PFSK-1 (cell line): ENCODE measurements at regions not wholly inside any gene's neighbourhood (a gene's known extent, or its start where the extent isn't known, plus 50 kb on each side); places are given as distances from the start of the nearest gene placed in this dataset.

Experiments used
- FOXP2 ChIP-seq: optimal IDR thresholded peaks from 2 replicates; pipeline ENCODE3; 2011; ENCODE audit warnings: borderline replicate concordance, control low read depth, inconsistent platforms; ENCODE audit not compliant: insufficient read depth; ENCODE audit errors: extremely low read length, extremely low read depth
- POLR2AphosphoS5 ChIP-seq: IDR thresholded peaks from 2 replicates; pipeline ENCODE4 v1.6.1; 2012; ENCODE audit warnings: low read depth, mild to moderate bottlenecking, control low read depth, low read length, moderate library complexity
- REST ChIP-seq, 2 experiments: IDR thresholded peaks; 2 replicates each; pipeline versions ENCODE4 v1.6.1 to v1.8.0; 2011 to 2012; ENCODE audit warnings: low read depth in 2 of 2, low read length in 2 of 2, control low read depth in 1 of 2, inconsistent platforms in 1 of 2, mild to moderate bottlenecking in 1 of 2, moderate library complexity in 1 of 2; ENCODE audit not compliant: insufficient read depth in 1 of 2
- SIN3A ChIP-seq: IDR thresholded peaks from 2 replicates; pipeline ENCODE4 v1.6.1; 2012; ENCODE audit warnings: mild to moderate bottlenecking, low read length, moderate library complexity, borderline replicate concordance; ENCODE audit not compliant: insufficient read depth
- TAF1 ChIP-seq: IDR thresholded peaks from 2 replicates; pipeline ENCODE4 v1.6.1; 2012; ENCODE audit warnings: low read length, control low read depth, borderline replicate concordance; ENCODE audit not compliant: insufficient read depth

GRCh38 chr1:98342566-98342965, 319.0 kb upstream of the SNX7 start:
- no peak for TF ChIP-seq FOXP2
- TF ChIP-seq POLR2AphosphoS5, result no peak
- TF ChIP-seq REST (IDR thresholded peaks at IDR 0.05; ENCODE audit: insufficient read depth in 1 of 2, low read depth in 2 of 2, low read length in 2 of 2), result no peak
- no peak for TF ChIP-seq TAF1
- TF ChIP-seq SIN3A, result no peak

- TF ChIP-seq FOXP2 (no peak), TAF1 (no peak), REST (IDR thresholded peaks at IDR 0.05; ENCODE audit: insufficient read depth in 1 of 2, low read depth in 2 of 2, low read length in 2 of 2) (no peak), POLR2AphosphoS5 (no peak), SIN3A (no peak)
Observed at GRCh38 chr1:98340511-98340910, 321.0 kb upstream of the SNX7 start.

- no peak for TF ChIP-seq SIN3A
- TF ChIP-seq REST (IDR thresholded peaks at IDR 0.05; ENCODE audit: insufficient read depth in 1 of 2, low read depth in 2 of 2, low read length in 2 of 2), result no peak
Observed at GRCh38 chr1:98336472-98337083, 324.9 kb upstream of the SNX7 start.

- no peak for TF ChIP-seq FOXP2
- no peak for TF ChIP-seq TAF1
- no peak for TF ChIP-seq SIN3A
Observed at GRCh38 chr1:98333936-98334335, 327.6 kb upstream of the SNX7 start.

GRCh38 chr1:98333406-98333805, 328.1 kb upstream of the SNX7 start:
- no peak for TF ChIP-seq TAF1
- no peak for TF ChIP-seq POLR2AphosphoS5

GRCh38 chr1:98331718-98332311, 329.7 kb upstream of the SNX7 start:
- no peak for TF ChIP-seq FOXP2
- no peak for TF ChIP-seq TAF1

GRCh38 chr1:98331243-98331642, 330.3 kb upstream of the SNX7 start:
- TF ChIP-seq SIN3A (no peak), TAF1 (no peak), REST (IDR thresholded peaks at IDR 0.05; ENCODE audit: insufficient read depth in 1 of 2, low read depth in 2 of 2, low read length in 2 of 2) (no peak), POLR2AphosphoS5 (no peak), FOXP2 (no peak)
